Left colon (tissue), 2 donors: ENCODE measurements at regions not wholly inside any gene's neighbourhood (a gene's known extent, or its start where the extent isn't known, plus 50 kb on each side); places are given as distances from the start of the nearest gene placed in this dataset.

Source experiments
- ATAC-seq: fragments of 200-7000 bp; cut with Tn5 transposase; one replicate; pipeline ENCODE4 v1.9.1; 2020; ENCODE audit warnings: mild to moderate bottlenecking, moderate library complexity
- DNase-seq, 2 donors: peaks; one replicate each; pipeline ENCODE4 v3.0.0-alpha.2; 2020
- intact Hi-C, 2 donors: fragments of 100-400 bp; cut with DNase I in 1 of 2; cut with micrococcal nuclease in 1 of 2; formaldehyde crosslinking; loops; one replicate each; pipeline versions ENCODE4 v1.11.2 to v1.14.0; 2022; cut with DNase I, micrococcal nuclease
- donor health status: DM: no; HTN: no; CAD: no.
- donor health status: DM: yes; HTN: yes; CAD: no.

- ATAC-seq: no peak
- intact Hi-C loops: no loop called here
Measured at GRCh38 chr9:12604164-12604821, 88.9 kb upstream of the TYRP1 start.

GRCh38 chr9:12612211-12612770 is 80.9 kb upstream of the TYRP1 start:
- no peak for DNase-seq
- no peak for ATAC-seq
- intact Hi-C loops: no loop called here

More at GRCh38 chr9:12604164-12604821, 88.9 kb upstream of the TYRP1 start:
- DNase-seq: no peak

GRCh38 chr9:12613071-12613470 is 80.1 kb upstream of the TYRP1 start:
- intact Hi-C loops: no loop called here
- no peak for DNase-seq
- no peak for ATAC-seq

GRCh38 chr9:12614488-12614887 is 78.7 kb upstream of the TYRP1 start:
- ATAC-seq: no peak
- no peak for DNase-seq
- intact Hi-C loops: no loop called here

GRCh38 chr9:12618956-12619355 is 74.2 kb upstream of the TYRP1 start:
- no peak for DNase-seq
- intact Hi-C loops: no loop called here
- no peak for ATAC-seq

- intact Hi-C loops: no loop called here
- no peak for ATAC-seq
- DNase-seq: no peak
Measured at GRCh38 chr9:12625844-12626243, 67.3 kb upstream of the TYRP1 start.

GRCh38 chr9:12627096-12627495 is 66.1 kb upstream of the TYRP1 start:
- no peak for ATAC-seq
- intact Hi-C loops: no loop called here
- no peak for DNase-seq

- intact Hi-C loops: no loop called here
- DNase-seq (no peak), ATAC-seq (no peak)
Measured at GRCh38 chr9:12628546-12628945, 64.6 kb upstream of the TYRP1 start.

GRCh38 chr9:12629067-12629466 is 64.1 kb upstream of the TYRP1 start:
- intact Hi-C loops: no loop called here
- ATAC-seq: no peak
- DNase-seq: no peak

- intact Hi-C loops: no loop called here
- DNase-seq (no peak), ATAC-seq (no peak)
Measured at GRCh38 chr9:12631866-12632265, 61.3 kb upstream of the TYRP1 start.

- ATAC-seq: no peak
- intact Hi-C loops: no loop called here
- no peak for DNase-seq
Measured at GRCh38 chr9:12633016-12633765, 60.0 kb upstream of the TYRP1 start.

GRCh38 chr9:12640016-12640587 is 53.1 kb upstream of the TYRP1 start:
- ATAC-seq: no peak
- no peak for DNase-seq
- intact Hi-C loops: no loop called here

GRCh38 chr9:12640866-12641636 is 52.1 kb upstream of the TYRP1 start:
- no peak for ATAC-seq
- intact Hi-C loops: no loop called here

More at GRCh38 chr9:12640866-12641636, 52.1 kb upstream of the TYRP1 start:
- no peak for DNase-seq
